Mucosa of stomach (tissue), 1 donor: ENCODE measurements at regions not wholly inside any gene's neighbourhood (a gene's known extent, or its start where the extent isn't known, plus 50 kb on each side); places are given as distances from the start of the nearest gene placed in this dataset.

Source experiments
- H3K27me3 ChIP-seq: one replicate; pipeline ENCODE4 v1.7.0; 2013; ENCODE audit warnings: mild to moderate bottlenecking, low read length; ENCODE audit not compliant: control insufficient read depth, insufficient read depth
- H3K36me3 ChIP-seq: one replicate; pipeline ENCODE4 v1.7.0; 2013; ENCODE audit warnings: low read length; ENCODE audit not compliant: control insufficient read depth, insufficient read depth
- H3K4me1 ChIP-seq: one replicate; pipeline ENCODE4 v1.7.0; 2013; ENCODE audit warnings: mild to moderate bottlenecking, low read length; ENCODE audit not compliant: control insufficient read depth, insufficient read depth
- H3K4me3 ChIP-seq: one replicate; pipeline ENCODE4 v1.7.0; 2013; ENCODE audit warnings: low read length
- H3K9ac ChIP-seq: one replicate; pipeline ENCODE4 v1.7.0; 2013; ENCODE audit warnings: mild to moderate bottlenecking, low read length, moderate library complexity
- H3K9me3 ChIP-seq: one replicate; pipeline ENCODE4 v1.7.0; 2013; ENCODE audit warnings: mild to moderate bottlenecking, low read length, moderate library complexity; ENCODE audit not compliant: control insufficient read depth
- donor health status: Pancreatic carcinoma.

GRCh38 chr5:97531549-97531948 is 348.5 kb upstream of the RIOK2 start:
- Histone ChIP-seq H3K36me3 (no peaks in the 10 kb centered on the region), H3K9me3 (no peaks in the 10 kb centered on the region), H3K27me3 (no peaks in the 10 kb centered on the region), H3K4me3 (no peak overlapping the region), H3K9ac (no peak overlapping the region), H3K4me1 (no peaks in the 10 kb centered on the region)

GRCh38 chr5:97534166-97534565 is 351.1 kb upstream of the RIOK2 start:
- H3K27me3 ChIP-seq: no peaks in the 10 kb centered on the region
- H3K9me3 ChIP-seq: no peaks in the 10 kb centered on the region
- no peaks in the 10 kb centered on the region for H3K4me1 ChIP-seq
- no peak overlapping the region for H3K4me3 ChIP-seq
- H3K36me3 ChIP-seq: no peaks in the 10 kb centered on the region
- H3K9ac ChIP-seq: no peak overlapping the region

GRCh38 chr5:97536683-97537082 is 353.6 kb upstream of the RIOK2 start:
- H3K4me3 ChIP-seq: no peak overlapping the region
- no peaks in the 10 kb centered on the region for H3K4me1 ChIP-seq
- no peak overlapping the region for H3K9ac ChIP-seq
- no peaks in the 10 kb centered on the region for H3K36me3 ChIP-seq
- no peaks in the 10 kb centered on the region for H3K27me3 ChIP-seq
- no peaks in the 10 kb centered on the region for H3K9me3 ChIP-seq

GRCh38 chr5:97538912-97539311 is 355.9 kb upstream of the RIOK2 start:
- Histone ChIP-seq H3K4me3 (no peak overlapping the region), H3K4me1 (no peaks in the 10 kb centered on the region), H3K27me3 (no peaks in the 10 kb centered on the region), H3K9ac (no peak overlapping the region), H3K36me3 (no peaks in the 10 kb centered on the region), H3K9me3 (no peaks in the 10 kb centered on the region)

GRCh38 chr5:97541864-97542263 is 358.8 kb upstream of the RIOK2 start:
- H3K4me1 ChIP-seq: no peaks in the 10 kb centered on the region
- no peak overlapping the region for H3K9ac ChIP-seq
- H3K9me3 ChIP-seq: no peaks in the 10 kb centered on the region
- H3K4me3 ChIP-seq: no peak overlapping the region
- no peaks in the 10 kb centered on the region for H3K36me3 ChIP-seq
- no peaks in the 10 kb centered on the region for H3K27me3 ChIP-seq

GRCh38 chr5:97542469-97542868 is 359.4 kb upstream of the RIOK2 start:
- H3K4me1 ChIP-seq: no peaks in the 10 kb centered on the region
- H3K9ac ChIP-seq: no peak overlapping the region
- no peaks in the 10 kb centered on the region for H3K27me3 ChIP-seq
- no peaks in the 10 kb centered on the region for H3K36me3 ChIP-seq
- no peaks in the 10 kb centered on the region for H3K9me3 ChIP-seq
- H3K4me3 ChIP-seq: no peak overlapping the region

- no peak overlapping the region for H3K9ac ChIP-seq
- no peaks in the 10 kb centered on the region for H3K36me3 ChIP-seq
- H3K4me3 ChIP-seq: no peak overlapping the region
- no peaks in the 10 kb centered on the region for H3K4me1 ChIP-seq
- no peaks in the 10 kb centered on the region for H3K27me3 ChIP-seq
- no peaks in the 10 kb centered on the region for H3K9me3 ChIP-seq
These were observed 360.1 kb upstream of the RIOK2 start for GRCh38 chr5:97543166-97543565.

GRCh38 chr5:97544240-97544639 is 361.2 kb upstream of the RIOK2 start:
- Histone ChIP-seq H3K9ac (no peak overlapping the region), H3K4me3 (no peak overlapping the region), H3K27me3 (no peaks in the 10 kb centered on the region), H3K9me3 (no peaks in the 10 kb centered on the region), H3K36me3 (no peaks in the 10 kb centered on the region), H3K4me1 (no peaks in the 10 kb centered on the region)

- Histone ChIP-seq H3K27me3 (no peaks in the 10 kb centered on the region), H3K9me3 (no peaks in the 10 kb centered on the region), H3K4me1 (no peaks in the 10 kb centered on the region), H3K9ac (no peak overlapping the region), H3K36me3 (no peaks in the 10 kb centered on the region), H3K4me3 (no peak overlapping the region)
These were observed 361.6 kb upstream of the RIOK2 start for GRCh38 chr5:97544678-97545077.

GRCh38 chr5:97545446-97545845 is 362.4 kb upstream of the RIOK2 start:
- H3K36me3 ChIP-seq: no peaks in the 10 kb centered on the region
- H3K9ac ChIP-seq: no peak overlapping the region
- no peak overlapping the region for H3K4me3 ChIP-seq
- no peaks in the 10 kb centered on the region for H3K9me3 ChIP-seq
- no peaks in the 10 kb centered on the region for H3K4me1 ChIP-seq
- H3K27me3 ChIP-seq: no peaks in the 10 kb centered on the region

- no peak overlapping the region for H3K4me3 ChIP-seq
- H3K4me1 ChIP-seq: no peaks in the 10 kb centered on the region
- H3K9me3 ChIP-seq: no peaks in the 10 kb centered on the region
- no peaks in the 10 kb centered on the region for H3K36me3 ChIP-seq
- no peak overlapping the region for H3K9ac ChIP-seq
- H3K27me3 ChIP-seq: no peaks in the 10 kb centered on the region
These were observed 363.0 kb upstream of the RIOK2 start for GRCh38 chr5:97545886-97546535.

GRCh38 chr5:97547430-97547829 is 364.4 kb upstream of the RIOK2 start:
- no peaks in the 10 kb centered on the region for H3K36me3 ChIP-seq
- H3K4me3 ChIP-seq: no peak overlapping the region
- no peaks in the 10 kb centered on the region for H3K9me3 ChIP-seq
- no peak overlapping the region for H3K9ac ChIP-seq
- H3K27me3 ChIP-seq: no peaks in the 10 kb centered on the region
- no peaks in the 10 kb centered on the region for H3K4me1 ChIP-seq
